GM12878 (cell line): ENCODE measurements at regions not wholly inside any gene's neighbourhood (a gene's known extent, or its start where the extent isn't known, plus 50 kb on each side); places are given as distances from the start of the nearest gene placed in this dataset.

Experiments used
- ATAC-seq: fragments of 200-7000 bp; cut with Tn5 transposase; 3 replicates; pipeline ENCODE4 v1.9.1; 2020; ENCODE audit warnings: mild to moderate bottlenecking, moderate library complexity
- BruUV-seq: library from RNA; stranded (reverse); fragments of 400-500 nt; replicated peaks from 2 replicates; lab custom pipeline; 2021; lab: Mats Ljungman, UMichigan
- CTCF ChIA-PET: fragments of 300-600 bp; sonication (Branson Sonifier 250); formaldehyde crosslinking; extraction: SDS; loops from one replicate; lab custom pipeline; 2021; ENCODE audit warnings: inconsistent platforms; lab: Yijun Ruan, JAX
- POLR2A ChIA-PET: fragments of 350-600 bp; formaldehyde crosslinking; extraction: SDS; loops from one replicate; lab custom pipeline; 2021; ENCODE audit warnings: inconsistent platforms; lab: Charles Lee
- RAD21 ChIA-PET: fragments of 300-600 bp; sonication (Branson Sonifier 250); formaldehyde crosslinking; loops from one replicate; lab custom pipeline; 2023; ENCODE audit warnings: antibody characterized with exemption; ENCODE audit not compliant: unreplicated experiment; lab: Charles Lee
- SMC1A ChIA-PET: fragments of 300-600 bp; sonication (Branson Sonifier 250); formaldehyde crosslinking; loops from one replicate; lab custom pipeline; 2023; ENCODE audit not compliant: unreplicated experiment, uncharacterized antibody; lab: Charles Lee
- DNase-seq: peaks from one replicate; pipeline ENCODE4 v3.0.0-alpha.2; 2011; ENCODE audit warnings: low read depth, low spot score
- FAIRE-seq: peaks from 3 replicates; lab custom pipeline; 2011; peaks lifted over from hg19 to GRCh38; lab: Jason Lieb, UNC
- H2AFZ ChIP-seq: 2 replicates; pipeline ENCODE4 v1.6.0; 2011; ENCODE audit warnings: low read depth, low read length, control low read depth; ENCODE audit not compliant: control insufficient read depth
- H3K27ac ChIP-seq: 2 replicates; pipeline ENCODE4 v1.5.1; 2011; ENCODE audit warnings: control low read depth; ENCODE audit not compliant: control insufficient read depth, insufficient read depth
- H3K27me3 ChIP-seq, 2 experiments: replicated peaks in 1 of 2; 2 replicates each; pipeline versions ENCODE4 v1.6.0 to v1.6.1; 2011; ENCODE audit warnings: low read length in 1 of 2; ENCODE audit not compliant: control insufficient read depth in 2 of 2, insufficient read depth in 2 of 2
- H3K36me3 ChIP-seq, 2 experiments: 2 replicates each; pipeline ENCODE4 v1.5.1; 2011; ENCODE audit warnings: low read length in 1 of 2; ENCODE audit not compliant: control insufficient read depth in 2 of 2, insufficient read depth in 2 of 2
- H3K4me1 ChIP-seq: 2 replicates; pipeline ENCODE4 v1.6.1; 2011; ENCODE audit warnings: mild to moderate bottlenecking, low read length, moderate library complexity, mixed read lengths; ENCODE audit not compliant: control insufficient read depth, insufficient read depth
- H3K4me2 ChIP-seq: 2 replicates; pipeline ENCODE4 v1.6.0; 2011; ENCODE audit warnings: control low read depth; ENCODE audit not compliant: control insufficient read depth, insufficient read depth
- H3K4me3 ChIP-seq: fragments of 200-600 bp; sonication (generic); 2 replicates; pipeline ENCODE4 v1.5.1; 2016
- H3K79me2 ChIP-seq: 2 replicates; pipeline ENCODE4 v1.6.0; 2011; ENCODE audit warnings: low read length; ENCODE audit not compliant: control insufficient read depth, insufficient read depth
- H3K9ac ChIP-seq: 2 replicates; pipeline ENCODE4 v1.8.0; 2011; ENCODE audit warnings: low read length, control low read depth, mixed read lengths; ENCODE audit not compliant: control insufficient read depth, insufficient read depth
- H3K9me3 ChIP-seq: replicated peaks from 3 replicates; pipeline ENCODE4 v1.5.1; 2011; ENCODE audit warnings: mild to moderate bottlenecking, low read length; ENCODE audit not compliant: control insufficient read depth, insufficient read depth
- H4K20me1 ChIP-seq: 2 replicates; pipeline ENCODE4 v1.6.0; 2011; ENCODE audit not compliant: control insufficient read depth, insufficient read depth
- BACH1 ChIP-seq: fragments of 450-650 bp; IDR thresholded peaks from 2 replicates; pipeline ENCODE4 v1.6.1; 2017; ENCODE audit warnings: mild to moderate bottlenecking, borderline replicate concordance
- CHD1 ChIP-seq: IDR thresholded peaks from 2 replicates; pipeline ENCODE4 v1.6.1; 2012; ENCODE audit warnings: low read depth, low read length, improper control_type of control experiment
- DPF2 ChIP-seq: fragments of 450-650 bp; IDR thresholded peaks from 2 replicates; pipeline ENCODE4 v1.6.1; 2017; ENCODE audit warnings: mild to moderate bottlenecking
- EED ChIP-seq: sonication (generic); IDR thresholded peaks from 2 replicates; pipeline ENCODE4 v1.6.1; 2016; ENCODE audit warnings: antibody characterized with exemption, low read depth
- IKZF1 ChIP-seq: fragments of 450-650 bp; conservative IDR thresholded peaks from 2 replicates; pipeline ENCODE4 v1.6.1; 2017; ENCODE audit warnings: antibody characterized with exemption, mild to moderate bottlenecking
- KAT2A ChIP-seq: conservative IDR thresholded peaks from 2 replicates; pipeline ENCODE4 v1.6.1; 2011; ENCODE audit warnings: low read depth, low read length; ENCODE audit not compliant: control insufficient read depth
- NFXL1 ChIP-seq: fragments of 450-650 bp; IDR thresholded peaks from 2 replicates; pipeline ENCODE4 v1.6.1; 2017; ENCODE audit warnings: antibody characterized with exemption, mild to moderate bottlenecking, borderline replicate concordance
- RBBP5 ChIP-seq: fragments of 200-600 bp; sonication (generic); conservative IDR thresholded peaks from 2 replicates; pipeline ENCODE4 v1.6.1; 2016
- SMAD1 ChIP-seq: fragments of 450-650 bp; IDR thresholded peaks from 2 replicates; pipeline ENCODE4 v1.6.1; 2018; ENCODE audit warnings: mild to moderate bottlenecking, low read depth; ENCODE audit not compliant: partially characterized antibody
- WGBS: methylation state at CpG from one replicate; pipeline ENCODE4 v1.1.6; 2016; ENCODE audit warnings: low lambda C conversion rate; ENCODE audit not compliant: insufficient replicate concordance, insufficient coverage; ENCODE audit errors: missing lambda C conversion rate; 5-methylcytosine and 5-hydroxymethylcytosine counted together
- in situ Hi-C: fragments of 300-500 bp; cut with MboI; formaldehyde crosslinking; loops from 9 replicates; pipeline ENCODE4 v1.14.3; 2018; ENCODE audit warnings: mixed read lengths
- intact Hi-C: fragments of 100-400 bp; cut with micrococcal nuclease; formaldehyde crosslinking; loops from one replicate; pipeline ENCODE4 v1.14.2; 2022; ENCODE audit not compliant: unreplicated experiment
- TF ChIP-seq, protein P1 (sequence below): IDR thresholded peaks from 2 replicates; pipeline ENCODE4 v1.6.1; 2012; ENCODE audit warnings: low read depth, low read length, improper control_type of control experiment
- TF ChIP-seq, protein P2 (sequence below): fragments of 450-650 bp; IDR thresholded peaks from 2 replicates; pipeline ENCODE4 v1.6.1; 2014; ENCODE audit warnings: mild to moderate bottlenecking
- TF ChIP-seq, protein P3 (sequence below): fragments of 450-650 bp; conservative IDR thresholded peaks from 2 replicates; pipeline ENCODE4 v1.6.1; 2017; ENCODE audit warnings: mild to moderate bottlenecking, moderate library complexity
- TF ChIP-seq, protein P4 (sequence below): fragments of 450-650 bp; IDR thresholded peaks from 2 replicates; pipeline ENCODE4 v1.6.1; 2016; ENCODE audit warnings: mild to moderate bottlenecking
- TF ChIP-seq, protein P5 (sequence below): IDR thresholded peaks from 2 replicates; pipeline ENCODE4 v1.6.1; 2012; ENCODE audit warnings: low read length, inconsistent platforms

DNA sequence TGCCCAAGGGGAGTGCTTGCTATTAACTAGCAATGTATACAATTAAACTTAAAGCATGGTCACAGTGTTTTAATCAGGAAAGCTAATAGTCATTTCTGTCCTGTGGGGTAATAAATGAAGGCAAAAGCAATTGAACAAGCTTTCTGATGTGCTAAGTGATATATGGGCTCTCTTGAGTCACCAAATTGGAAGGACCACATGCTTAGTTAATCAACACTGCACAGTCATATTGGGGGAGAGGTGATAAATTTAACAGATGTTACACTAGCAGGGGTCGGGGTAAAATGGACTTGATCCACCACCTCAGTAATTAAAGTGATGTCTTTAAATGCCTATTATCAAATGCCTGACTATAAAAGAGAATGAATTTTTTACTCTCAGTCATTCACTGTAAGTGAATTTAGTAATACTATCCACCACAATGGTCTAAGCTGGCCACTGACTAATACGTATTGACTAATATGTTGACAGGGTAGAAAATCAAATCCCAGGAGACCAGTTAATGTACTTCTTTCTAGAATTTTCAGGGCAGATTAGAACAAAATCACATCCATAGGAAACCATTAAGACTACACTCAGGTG, 736.3 kb downstream of the RPS29 start:
- no peak overlapping the region for H2AFZ ChIP-seq
- WGBS: 0% methylated on average over 2 of the region's 2 CpGs
- no peak overlapping the region for H3K4me2 ChIP-seq
- no peak overlapping the region for H3K4me3 ChIP-seq
- H3K27ac ChIP-seq: no peak overlapping the region
- RAD21 ChIA-PET: no interaction called here
- FAIRE-seq (no peak), DNase-seq (no peak), ATAC-seq (no peak)
- H3K36me3 ChIP-seq: no peaks in the 10 kb centered on the region
- H3K79me2 ChIP-seq: no peaks in the 10 kb centered on the region
- no peaks in the 10 kb centered on the region for H3K4me1 ChIP-seq
- in situ Hi-C loops: no loop called here
- BruUV-seq: no TSS peak
- H3K27me3 ChIP-seq: no peaks in the 10 kb centered on the region
- no peak overlapping the region for H3K9ac ChIP-seq
- SMC1A ChIA-PET: no interaction called here
- CTCF ChIA-PET: no interaction called here
- H4K20me1 ChIP-seq: no peaks in the 10 kb centered on the region
- TF ChIP-seq, protein P1, sequence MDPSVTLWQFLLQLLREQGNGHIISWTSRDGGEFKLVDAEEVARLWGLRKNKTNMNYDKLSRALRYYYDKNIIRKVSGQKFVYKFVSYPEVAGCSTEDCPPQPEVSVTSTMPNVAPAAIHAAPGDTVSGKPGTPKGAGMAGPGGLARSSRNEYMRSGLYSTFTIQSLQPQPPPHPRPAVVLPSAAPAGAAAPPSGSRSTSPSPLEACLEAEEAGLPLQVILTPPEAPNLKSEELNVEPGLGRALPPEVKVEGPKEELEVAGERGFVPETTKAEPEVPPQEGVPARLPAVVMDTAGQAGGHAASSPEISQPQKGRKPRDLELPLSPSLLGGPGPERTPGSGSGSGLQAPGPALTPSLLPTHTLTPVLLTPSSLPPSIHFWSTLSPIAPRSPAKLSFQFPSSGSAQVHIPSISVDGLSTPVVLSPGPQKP: no peak
- TF ChIP-seq, protein P2, sequence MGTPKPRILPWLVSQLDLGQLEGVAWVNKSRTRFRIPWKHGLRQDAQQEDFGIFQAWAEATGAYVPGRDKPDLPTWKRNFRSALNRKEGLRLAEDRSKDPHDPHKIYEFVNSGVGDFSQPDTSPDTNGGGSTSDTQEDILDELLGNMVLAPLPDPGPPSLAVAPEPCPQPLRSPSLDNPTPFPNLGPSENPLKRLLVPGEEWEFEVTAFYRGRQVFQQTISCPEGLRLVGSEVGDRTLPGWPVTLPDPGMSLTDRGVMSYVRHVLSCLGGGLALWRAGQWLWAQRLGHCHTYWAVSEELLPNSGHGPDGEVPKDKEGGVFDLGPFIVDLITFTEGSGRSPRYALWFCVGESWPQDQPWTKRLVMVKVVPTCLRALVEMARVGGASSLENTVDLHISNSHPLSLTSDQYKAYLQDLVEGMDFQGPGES: no peak
- TF ChIP-seq RBBP5 (no peak), NFXL1 (no peak), DPF2 (no peak), KAT2A (no peak), SMAD1 (no peak), EED (no peak), BACH1 (no peak), IKZF1 (no peak), CHD1 (no peak)
- TF ChIP-seq, protein P3, sequence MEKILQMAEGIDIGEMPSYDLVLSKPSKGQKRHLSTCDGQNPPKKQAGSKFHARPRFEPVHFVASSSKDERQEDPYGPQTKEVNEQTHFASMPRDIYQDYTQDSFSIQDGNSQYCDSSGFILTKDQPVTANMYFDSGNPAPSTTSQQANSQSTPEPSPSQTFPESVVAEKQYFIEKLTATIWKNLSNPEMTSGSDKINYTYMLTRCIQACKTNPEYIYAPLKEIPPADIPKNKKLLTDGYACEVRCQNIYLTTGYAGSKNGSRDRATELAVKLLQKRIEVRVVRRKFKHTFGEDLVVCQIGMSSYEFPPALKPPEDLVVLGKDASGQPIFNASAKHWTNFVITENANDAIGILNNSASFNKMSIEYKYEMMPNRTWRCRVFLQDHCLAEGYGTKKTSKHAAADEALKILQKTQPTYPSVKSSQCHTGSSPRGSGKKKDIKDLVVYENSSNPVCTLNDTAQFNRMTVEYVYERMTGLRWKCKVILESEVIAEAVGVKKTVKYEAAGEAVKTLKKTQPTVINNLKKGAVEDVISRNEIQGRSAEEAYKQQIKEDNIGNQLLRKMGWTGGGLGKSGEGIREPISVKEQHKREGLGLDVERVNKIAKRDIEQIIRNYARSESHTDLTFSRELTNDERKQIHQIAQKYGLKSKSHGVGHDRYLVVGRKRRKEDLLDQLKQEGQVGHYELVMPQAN: no peak
- TF ChIP-seq, protein P4, sequence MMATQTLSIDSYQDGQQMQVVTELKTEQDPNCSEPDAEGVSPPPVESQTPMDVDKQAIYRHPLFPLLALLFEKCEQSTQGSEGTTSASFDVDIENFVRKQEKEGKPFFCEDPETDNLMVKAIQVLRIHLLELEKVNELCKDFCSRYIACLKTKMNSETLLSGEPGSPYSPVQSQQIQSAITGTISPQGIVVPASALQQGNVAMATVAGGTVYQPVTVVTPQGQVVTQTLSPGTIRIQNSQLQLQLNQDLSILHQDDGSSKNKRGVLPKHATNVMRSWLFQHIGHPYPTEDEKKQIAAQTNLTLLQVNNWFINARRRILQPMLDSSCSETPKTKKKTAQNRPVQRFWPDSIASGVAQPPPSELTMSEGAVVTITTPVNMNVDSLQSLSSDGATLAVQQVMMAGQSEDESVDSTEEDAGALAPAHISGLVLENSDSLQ: no peak
- TF ChIP-seq, protein P5, sequence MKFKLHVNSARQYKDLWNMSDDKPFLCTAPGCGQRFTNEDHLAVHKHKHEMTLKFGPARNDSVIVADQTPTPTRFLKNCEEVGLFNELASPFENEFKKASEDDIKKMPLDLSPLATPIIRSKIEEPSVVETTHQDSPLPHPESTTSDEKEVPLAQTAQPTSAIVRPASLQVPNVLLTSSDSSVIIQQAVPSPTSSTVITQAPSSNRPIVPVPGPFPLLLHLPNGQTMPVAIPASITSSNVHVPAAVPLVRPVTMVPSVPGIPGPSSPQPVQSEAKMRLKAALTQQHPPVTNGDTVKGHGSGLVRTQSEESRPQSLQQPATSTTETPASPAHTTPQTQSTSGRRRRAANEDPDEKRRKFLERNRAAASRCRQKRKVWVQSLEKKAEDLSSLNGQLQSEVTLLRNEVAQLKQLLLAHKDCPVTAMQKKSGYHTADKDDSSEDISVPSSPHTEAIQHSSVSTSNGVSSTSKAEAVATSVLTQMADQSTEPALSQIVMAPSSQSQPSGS: no peak
- TF ChIP-seq, all 136 proteins: peak for 0
- POLR2A ChIA-PET: no interaction called here
- intact Hi-C loops: no loop called here
- H3K9me3 ChIP-seq: no peaks in the 10 kb centered on the region
